Activated B cell treated with CpG ODN at 0.5 μM for 24 hours (primary cell): ENCODE measurements at regions not wholly inside any gene's neighbourhood (a gene's known extent, or its start where the extent isn't known, plus 50 kb on each side); places are given as distances from the start of the nearest gene placed in this dataset.

Experiments used
- ATAC-seq: fragments of 200-7000 bp; cut with Tn5 transposase; one replicate; pipeline ENCODE4 v1.10.0; 2021; ENCODE audit warnings: low read depth, mild to moderate bottlenecking, moderate library complexity
- CTCF ChIA-PET: fragments of 350-600 bp; sonication (Branson Sonifier 250); formaldehyde crosslinking; loops from one replicate; lab custom pipeline; 2021; ENCODE audit warnings: antibody characterized with exemption; lab: Charles Lee
- POLR2A ChIA-PET: fragments of 350-600 bp; sonication (Branson Sonifier 250); formaldehyde crosslinking; loops from one replicate; lab custom pipeline; 2021; ENCODE audit warnings: antibody characterized with exemption; lab: Charles Lee
- DNase-seq: peaks from one replicate; pipeline ENCODE4 v3.0.0; 2022
- H3K27ac Mint-ChIP-seq: one replicate; pipeline ENCODE4 v1.8.0; 2020; ENCODE audit warnings: mixed read lengths
- H3K27me3 Mint-ChIP-seq: one replicate; pipeline ENCODE4 v1.8.0; 2021; ENCODE audit warnings: mixed read lengths
- H3K36me3 Mint-ChIP-seq: one replicate; pipeline ENCODE4 v1.8.0; 2021; ENCODE audit warnings: low read depth, mixed read lengths
- H3K4me1 Mint-ChIP-seq: one replicate; pipeline ENCODE4 v1.8.0; 2021; ENCODE audit warnings: mixed read lengths
- H3K4me3 Mint-ChIP-seq: one replicate; pipeline ENCODE4 v1.8.0; 2020; ENCODE audit warnings: mild to moderate bottlenecking, mixed read lengths
- H3K9me3 Mint-ChIP-seq: one replicate; pipeline ENCODE4 v1.8.0; 2020; ENCODE audit warnings: mixed read lengths
- CTCF ChIP-seq: fragments of 200-600 bp; IDR thresholded peaks from one replicate; pipeline ENCODE4 v1.8.0; 2022; ENCODE audit warnings: antibody characterized with exemption, mild to moderate bottlenecking
- intact Hi-C: fragments of 100-400 bp; cut with micrococcal nuclease; formaldehyde crosslinking; loops from one replicate; pipeline ENCODE4 v1.15.1; 2024

- intact Hi-C loops: no loop called here
Observed at GRCh38 chr9:1292384-1292783, 242.2 kb downstream of the DMRT2 start.

GRCh38 chr9:1294641-1295258 lies 244.6 kb downstream of the DMRT2 start:
- no peak for TF ChIP-seq CTCF
- ATAC-seq (no peak), DNase-seq (no peak)
- Mint-ChIP-seq H3K4me1 (no peaks in the 10 kb centered on the region), H3K4me3 (no peak overlapping the region), H3K27ac (no peak overlapping the region), H3K27me3 (no peaks in the 10 kb centered on the region), H3K9me3 (no peaks in the 10 kb centered on the region), H3K36me3 (no peaks in the 10 kb centered on the region)
- CTCF ChIA-PET: no interaction called here
- intact Hi-C loops: no loop called here
- POLR2A ChIA-PET: no interaction called here

More at GRCh38 chr9:1292384-1292783, 242.2 kb downstream of the DMRT2 start:
- no peaks in the 10 kb centered on the region for H3K9me3 Mint-ChIP-seq
- no peak overlapping the region for H3K27ac Mint-ChIP-seq
- H3K27me3 Mint-ChIP-seq: no peaks in the 10 kb centered on the region
- ATAC-seq (no peak), DNase-seq (no peak)
- no peaks in the 10 kb centered on the region for H3K4me1 Mint-ChIP-seq
- POLR2A ChIA-PET: no interaction called here
- no peak for TF ChIP-seq CTCF
- H3K4me3 Mint-ChIP-seq: no peak overlapping the region
- no peaks in the 10 kb centered on the region for H3K36me3 Mint-ChIP-seq
- CTCF ChIA-PET: no interaction called here

- H3K9me3 Mint-ChIP-seq: no peaks in the 10 kb centered on the region
- H3K36me3 Mint-ChIP-seq: no peaks in the 10 kb centered on the region
- ChIA-PET CTCF (no interaction called here), POLR2A (no interaction called here)
- no peaks in the 10 kb centered on the region for H3K4me1 Mint-ChIP-seq
- H3K4me3 Mint-ChIP-seq: no peak overlapping the region
- no peak for ATAC-seq
- intact Hi-C loops: no loop called here
- H3K27ac Mint-ChIP-seq: no peak overlapping the region
- DNase-seq: no peak
- no peak for TF ChIP-seq CTCF
- no peaks in the 10 kb centered on the region for H3K27me3 Mint-ChIP-seq
Observed at GRCh38 chr9:1296331-1296730, 246.2 kb downstream of the DMRT2 start.

GRCh38 chr9:1298046-1298445 lies 247.9 kb downstream of the DMRT2 start:
- ChIA-PET POLR2A (no interaction called here), CTCF (no interaction called here)
- Mint-ChIP-seq H3K27ac (no peak overlapping the region), H3K27me3 (no peaks in the 10 kb centered on the region), H3K4me1 (no peaks in the 10 kb centered on the region), H3K9me3 (no peaks in the 10 kb centered on the region), H3K36me3 (no peaks in the 10 kb centered on the region), H3K4me3 (no peak overlapping the region)
- TF ChIP-seq CTCF: no peak
- no peak for DNase-seq
- ATAC-seq: no peak
- intact Hi-C loops: no loop called here

GRCh38 chr9:1300941-1301340 lies 250.8 kb downstream of the DMRT2 start:
- CTCF ChIA-PET: no interaction called here
- no peaks in the 10 kb centered on the region for H3K36me3 Mint-ChIP-seq
- no peaks in the 10 kb centered on the region for H3K4me1 Mint-ChIP-seq
- POLR2A ChIA-PET: no interaction called here
- no peak for ATAC-seq
- intact Hi-C loops: no loop called here
- no peak for DNase-seq
- no peak for TF ChIP-seq CTCF
- H3K9me3 Mint-ChIP-seq: no peaks in the 10 kb centered on the region
- no peak overlapping the region for H3K27ac Mint-ChIP-seq
- no peak overlapping the region for H3K4me3 Mint-ChIP-seq
- H3K27me3 Mint-ChIP-seq: no peaks in the 10 kb centered on the region
